ENCODE measurements at regions not wholly inside any gene's neighbourhood (a gene's known extent, or its start where the extent isn't known, plus 50 kb on each side); places are given as distances from the start of the nearest gene placed in this dataset.
A peak's percentile ranks its signal among the peaks of the same experiment; 100 is the strongest.

DNA sequence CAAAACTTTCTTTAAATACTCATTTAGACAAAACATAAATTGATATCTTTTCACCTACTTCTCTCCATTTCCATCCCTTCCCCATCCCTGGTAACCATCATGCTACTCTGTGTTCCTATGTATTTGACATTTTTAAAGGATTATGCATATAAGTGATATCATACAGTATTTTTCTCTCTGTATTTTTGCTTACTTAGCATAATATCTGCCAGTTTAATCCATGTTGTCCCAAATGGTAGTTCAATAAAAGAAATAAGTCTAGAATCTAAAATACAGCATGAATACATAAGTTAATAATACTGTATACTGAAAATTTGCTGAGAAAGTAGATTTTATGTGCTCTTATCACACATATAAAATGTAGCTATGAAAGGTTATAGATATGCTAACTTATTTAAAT lies 190.3 kb upstream of the NAV3 start:
- DNase-seq (ENCODE audit: low read depth): no peak
- TF ChIP-seq, protein P1, sequence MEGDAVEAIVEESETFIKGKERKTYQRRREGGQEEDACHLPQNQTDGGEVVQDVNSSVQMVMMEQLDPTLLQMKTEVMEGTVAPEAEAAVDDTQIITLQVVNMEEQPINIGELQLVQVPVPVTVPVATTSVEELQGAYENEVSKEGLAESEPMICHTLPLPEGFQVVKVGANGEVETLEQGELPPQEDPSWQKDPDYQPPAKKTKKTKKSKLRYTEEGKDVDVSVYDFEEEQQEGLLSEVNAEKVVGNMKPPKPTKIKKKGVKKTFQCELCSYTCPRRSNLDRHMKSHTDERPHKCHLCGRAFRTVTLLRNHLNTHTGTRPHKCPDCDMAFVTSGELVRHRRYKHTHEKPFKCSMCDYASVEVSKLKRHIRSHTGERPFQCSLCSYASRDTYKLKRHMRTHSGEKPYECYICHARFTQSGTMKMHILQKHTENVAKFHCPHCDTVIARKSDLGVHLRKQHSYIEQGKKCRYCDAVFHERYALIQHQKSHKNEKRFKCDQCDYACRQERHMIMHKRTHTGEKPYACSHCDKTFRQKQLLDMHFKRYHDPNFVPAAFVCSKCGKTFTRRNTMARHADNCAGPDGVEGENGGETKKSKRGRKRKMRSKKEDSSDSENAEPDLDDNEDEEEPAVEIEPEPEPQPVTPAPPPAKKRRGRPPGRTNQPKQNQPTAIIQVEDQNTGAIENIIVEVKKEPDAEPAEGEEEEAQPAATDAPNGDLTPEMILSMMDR (conservative IDR thresholded peaks at IDR 0.05; ENCODE audit: low read depth, low read length): no peak
- no peak overlapping the region for H3K4me3 ChIP-seq (ENCODE audit: low read length)

DNA sequence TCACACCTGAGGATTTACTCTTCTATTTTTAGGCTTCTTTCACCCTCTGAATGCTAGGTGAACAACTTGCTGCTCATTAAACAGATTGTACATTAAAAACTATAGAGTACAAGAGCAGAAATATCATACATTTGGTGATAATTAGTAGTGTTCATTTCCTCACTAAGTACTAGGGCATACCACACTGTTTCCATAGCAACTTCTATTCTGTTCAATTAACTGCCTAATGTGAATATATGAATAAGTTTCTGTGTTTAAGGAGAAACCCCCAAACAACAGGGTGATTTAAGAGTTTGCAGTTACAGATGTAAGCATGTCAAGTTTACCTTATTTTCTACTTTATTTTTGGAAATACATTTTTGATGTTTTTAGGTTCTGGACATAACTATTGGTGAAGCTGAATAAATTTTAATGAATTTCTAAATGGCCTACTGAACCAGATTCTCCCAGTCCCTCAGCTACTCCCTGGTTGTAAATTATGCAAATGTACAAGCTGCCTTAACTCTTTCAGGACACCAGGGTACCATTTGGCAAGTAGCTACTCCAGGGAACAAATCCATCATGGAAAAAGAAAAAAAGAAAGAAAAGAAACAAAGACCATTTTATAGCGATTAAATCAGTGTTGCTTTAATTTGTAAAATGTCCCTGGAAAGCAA lies 199.8 kb upstream of the NAV3 start:
- TF ChIP-seq, protein P1 (conservative IDR thresholded peaks at IDR 0.05; ENCODE audit: low read depth, low read length): no peak
- no peak for DNase-seq (ENCODE audit: low read depth)
- H3K4me3 ChIP-seq (ENCODE audit: low read length): no peak overlapping the region

- no peak overlapping the region for H3K4me3 ChIP-seq (ENCODE audit: low read length)
- peak; percentile 50 for DNase-seq (ENCODE audit: low read depth)
- TF ChIP-seq, protein P1 (conservative IDR thresholded peaks at IDR 0.05; ENCODE audit: low read depth, low read length): no peak
Observed at GRCh38 chr12:77630344-77630743, 200.3 kb upstream of the NAV3 start.

DNA sequence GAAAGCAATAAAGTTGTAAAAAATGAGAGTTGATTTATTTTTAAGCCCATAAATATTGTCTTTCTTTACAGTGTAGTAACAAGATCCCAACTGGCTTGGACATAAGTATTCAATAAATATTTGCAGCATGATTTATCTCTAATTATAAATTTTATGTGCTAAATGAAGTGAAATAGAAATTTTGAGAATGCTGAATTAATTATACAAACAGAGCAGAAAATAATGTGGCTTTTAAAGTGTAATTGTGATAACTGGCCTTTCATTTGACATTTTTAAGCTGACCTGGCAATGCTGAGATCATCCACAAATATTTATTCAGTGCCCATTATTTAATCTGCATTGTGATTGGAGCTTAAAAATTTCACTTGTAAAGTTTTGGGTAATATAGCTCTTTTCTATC lies 201.6 kb upstream of the NAV3 start:
- TF ChIP-seq, protein P1 (conservative IDR thresholded peaks at IDR 0.05; ENCODE audit: low read depth, low read length): no peak
- DNase-seq (ENCODE audit: low read depth): no peak
- H3K4me3 ChIP-seq (ENCODE audit: low read length): no peak overlapping the region

GRCh38 chr12:77625441-77625840 lies 205.3 kb upstream of the NAV3 start:
- TF ChIP-seq, protein P1 (conservative IDR thresholded peaks at IDR 0.05; ENCODE audit: low read depth, low read length): no peak
- H3K4me3 ChIP-seq (ENCODE audit: low read length): no peak overlapping the region
- DNase-seq (ENCODE audit: low read depth): peak; percentile 78

DNA sequence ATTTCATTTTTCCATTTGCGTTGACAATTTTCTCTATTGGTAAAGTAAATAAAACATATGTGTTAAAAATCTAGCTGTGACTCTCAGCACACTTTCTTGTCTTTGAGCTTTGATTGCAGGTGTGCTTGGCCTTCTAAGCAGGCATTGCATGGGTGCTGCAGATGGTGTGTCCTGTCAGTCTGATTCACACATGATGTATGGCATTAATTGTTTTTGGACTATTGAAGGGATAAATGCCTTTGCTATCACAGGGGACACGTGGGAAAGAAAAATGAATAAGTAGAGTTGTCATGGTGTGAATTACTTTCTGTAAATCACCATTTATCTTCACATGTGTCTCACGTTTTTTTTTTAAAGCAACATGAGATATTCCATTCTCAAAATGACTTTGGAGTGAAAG lies 211.3 kb upstream of the NAV3 start:
- no peak for DNase-seq (ENCODE audit: low read depth)
- TF ChIP-seq, protein P1 (conservative IDR thresholded peaks at IDR 0.05; ENCODE audit: low read depth, low read length): no peak
- H3K4me3 ChIP-seq (ENCODE audit: low read length): no peak overlapping the region

- TF ChIP-seq, protein P1 (conservative IDR thresholded peaks at IDR 0.05; ENCODE audit: low read depth, low read length): no peak
- no peak for DNase-seq (ENCODE audit: low read depth)
- H3K4me3 ChIP-seq (ENCODE audit: low read length): no peak overlapping the region
Observed at GRCh38 chr12:77617818-77618217, 212.9 kb upstream of the NAV3 start.
